ENCODE measurements at regions not wholly inside any gene's neighbourhood (a gene's known extent, or its start where the extent isn't known, plus 50 kb on each side); places are given as distances from the start of the nearest gene placed in this dataset.

- H3K27me3 ChIP-seq (ENCODE audit: control insufficient read depth in 2 of 2, insufficient read depth in 2 of 2, low read length in 2 of 2): no peaks in the 10 kb centered on the region
- no peak overlapping the region for H3K4me3 ChIP-seq (replicated peaks in 1 of 3; ENCODE audit: insufficient read depth in 1 of 3, low read depth in 1 of 3, low read length in 3 of 3)
- intact Hi-C loops (cut with micrococcal nuclease): no loop called here
- FAIRE-seq (no peak), DNase-seq (ENCODE audit: low read depth, low spot score) (no peak)
- H2AFZ ChIP-seq (ENCODE audit: low read depth, low read length): no peak overlapping the region
- dilution Hi-C loops (cut with MboI; ENCODE audit: extremely low pct_ligation_motif_present, low sequenced_read_pairs): no loop called here
- H3K9me1 ChIP-seq (replicated peaks; ENCODE audit: control insufficient read depth, extremely low read depth, insufficient read depth, low read length): no peaks in the 10 kb centered on the region
- BruUV-seq (replicated peaks): no TSS peak
- ChIA-PET CTCF (interaction anchor here (1.0 to 1.4 kb wide), 3 partner anchors 12 to 285 kb away, joined by 3 to 4 read pairs (median 4); no protein-coding TSS in a partner anchor), POLR2A (no interaction called here)
- no peaks in the 10 kb centered on the region for H3K4me1 ChIP-seq (ENCODE audit: control insufficient read depth, extremely low read depth, insufficient read depth, low read length)
- no peaks in the 10 kb centered on the region for H3K36me3 ChIP-seq (ENCODE audit: control insufficient read depth in 2 of 2, extremely low read depth in 1 of 2, insufficient read depth in 2 of 2, low read length in 2 of 2)
- H3K79me2 ChIP-seq (ENCODE audit: control insufficient read depth, insufficient read depth, low read length): no peaks in the 10 kb centered on the region
- H4K20me1 ChIP-seq (replicated peaks; ENCODE audit: control insufficient read depth, extremely low read depth, insufficient read depth, low read length): no peaks in the 10 kb centered on the region
- no peak overlapping the region for H3K27ac ChIP-seq (ENCODE audit: insufficient read depth, low read depth, low read length)
- H3K9me3 ChIP-seq (replicated peaks; ENCODE audit: control insufficient read depth, insufficient read depth, low read length): no peaks in the 10 kb centered on the region
- TF ChIP-seq POLR2AphosphoS5 (IDR thresholded peaks at IDR 0.05; ENCODE audit: insufficient read depth, low read depth, low read length) (no peak), JUN (IDR thresholded peaks at IDR 0.05; ENCODE audit: borderline replicate concordance, insufficient read depth, insufficient read length, low read depth) (no peak), EZH2 (IDR thresholded peaks at IDR 0.05; ENCODE audit: borderline replicate concordance, low read depth, low read length, severe bottlenecking) (no peak), GATA2 (IDR thresholded peaks at IDR 0.05; ENCODE audit: insufficient read depth, insufficient read length, low read depth, low read length) (no peak), POLR2A (IDR thresholded peaks at IDR 0.05; ENCODE audit: low read depth, low read length) (no peak), MYC (IDR thresholded peaks at IDR 0.05; ENCODE audit: low read depth, low read length) (no peak), FOS (IDR thresholded peaks at IDR 0.05; ENCODE audit: borderline replicate concordance, insufficient read depth, low read length) (no peak)
- TF ChIP-seq, protein P1, sequence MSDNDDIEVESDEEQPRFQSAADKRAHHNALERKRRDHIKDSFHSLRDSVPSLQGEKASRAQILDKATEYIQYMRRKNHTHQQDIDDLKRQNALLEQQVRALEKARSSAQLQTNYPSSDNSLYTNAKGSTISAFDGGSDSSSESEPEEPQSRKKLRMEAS (IDR thresholded peaks at IDR 0.05; ENCODE audit: insufficient read depth, insufficient read length): no peak
- TF ChIP-seq, protein P2, sequence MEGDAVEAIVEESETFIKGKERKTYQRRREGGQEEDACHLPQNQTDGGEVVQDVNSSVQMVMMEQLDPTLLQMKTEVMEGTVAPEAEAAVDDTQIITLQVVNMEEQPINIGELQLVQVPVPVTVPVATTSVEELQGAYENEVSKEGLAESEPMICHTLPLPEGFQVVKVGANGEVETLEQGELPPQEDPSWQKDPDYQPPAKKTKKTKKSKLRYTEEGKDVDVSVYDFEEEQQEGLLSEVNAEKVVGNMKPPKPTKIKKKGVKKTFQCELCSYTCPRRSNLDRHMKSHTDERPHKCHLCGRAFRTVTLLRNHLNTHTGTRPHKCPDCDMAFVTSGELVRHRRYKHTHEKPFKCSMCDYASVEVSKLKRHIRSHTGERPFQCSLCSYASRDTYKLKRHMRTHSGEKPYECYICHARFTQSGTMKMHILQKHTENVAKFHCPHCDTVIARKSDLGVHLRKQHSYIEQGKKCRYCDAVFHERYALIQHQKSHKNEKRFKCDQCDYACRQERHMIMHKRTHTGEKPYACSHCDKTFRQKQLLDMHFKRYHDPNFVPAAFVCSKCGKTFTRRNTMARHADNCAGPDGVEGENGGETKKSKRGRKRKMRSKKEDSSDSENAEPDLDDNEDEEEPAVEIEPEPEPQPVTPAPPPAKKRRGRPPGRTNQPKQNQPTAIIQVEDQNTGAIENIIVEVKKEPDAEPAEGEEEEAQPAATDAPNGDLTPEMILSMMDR (IDR thresholded peaks at IDR 0.05; ENCODE audit: extremely low read depth in 1 of 2, insufficient read depth in 1 of 2, low read depth in 1 of 2, low read length in 2 of 2): no peak
- H3K9ac ChIP-seq (replicated peaks; ENCODE audit: extremely low read depth, insufficient read depth, low read length): no peak overlapping the region
- H3K4me2 ChIP-seq (ENCODE audit: insufficient read depth, low read length): no peak overlapping the region
Observed at GRCh38 chr3:31450345-31450744, 82.4 kb upstream of the STT3B start.

Data from endothelial cell of umbilical vein (primary cell).